ENCODE measurements at regions not wholly inside any gene's neighbourhood (a gene's known extent, or its start where the extent isn't known, plus 50 kb on each side); places are given as distances from the start of the nearest gene placed in this dataset.

DNA sequence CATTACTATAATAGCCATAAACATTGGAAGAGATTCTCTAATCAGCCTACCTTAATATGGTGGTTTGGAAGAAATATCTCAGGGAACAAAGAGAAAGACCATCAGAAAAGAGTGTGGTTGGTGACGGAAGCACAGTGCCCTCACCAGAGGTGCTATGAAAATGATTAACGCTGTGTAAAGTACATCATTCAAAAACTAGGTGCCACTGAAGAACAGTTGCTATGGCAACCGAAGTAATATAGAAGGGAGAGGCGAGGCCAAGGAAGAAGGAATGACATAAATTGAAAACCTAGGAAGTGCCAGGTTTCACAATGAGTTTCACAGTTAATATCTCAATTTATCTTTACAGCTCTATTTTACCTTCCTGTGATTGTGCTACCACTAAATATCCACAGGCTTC is 57.0 kb upstream of the ARSJ start:
- TF ChIP-seq POLR2AphosphoS5 (IDR thresholded peaks at IDR 0.05; ENCODE audit: low read depth, low read length) (no peak), POLR2A (IDR thresholded peaks at IDR 0.05; ENCODE audit: low read depth, low read length) (no peak)
